22Rv1 (cell line): ENCODE measurements at regions not wholly inside any gene's neighbourhood (a gene's known extent, or its start where the extent isn't known, plus 50 kb on each side); places are given as distances from the start of the nearest gene placed in this dataset.

Experiments
- ZFX ChIP-seq: fragments of 450-650 bp; IDR thresholded peaks from 2 replicates; pipeline ENCODE4 v1.6.1; 2017; ENCODE audit warnings: antibody characterized with exemption, borderline replicate concordance
- TF ChIP-seq, protein P1 (sequence below): fragments of 450-650 bp; IDR thresholded peaks from 2 replicates; pipeline ENCODE4 v1.5.1; 2017; ENCODE audit warnings: mild to moderate bottlenecking

DNA sequence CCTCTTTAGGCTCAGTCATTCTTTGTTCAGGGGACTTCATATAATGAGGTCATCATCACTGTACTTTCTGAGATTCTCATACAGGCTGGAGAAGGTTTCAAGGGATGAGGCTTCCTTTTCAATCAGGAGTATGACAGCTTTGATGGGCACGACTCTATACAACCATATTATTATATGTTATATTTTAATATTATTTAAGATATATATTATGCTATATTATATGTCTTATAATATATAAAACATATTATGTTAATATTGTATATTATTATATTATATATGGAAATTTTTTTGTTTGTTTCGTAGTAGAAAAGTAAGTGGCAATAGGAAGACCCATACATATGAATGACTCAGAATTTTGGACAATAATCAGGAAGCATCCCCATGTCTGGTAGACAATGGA, 78.0 kb upstream of the GATA6 start:
- TF ChIP-seq, protein P1, sequence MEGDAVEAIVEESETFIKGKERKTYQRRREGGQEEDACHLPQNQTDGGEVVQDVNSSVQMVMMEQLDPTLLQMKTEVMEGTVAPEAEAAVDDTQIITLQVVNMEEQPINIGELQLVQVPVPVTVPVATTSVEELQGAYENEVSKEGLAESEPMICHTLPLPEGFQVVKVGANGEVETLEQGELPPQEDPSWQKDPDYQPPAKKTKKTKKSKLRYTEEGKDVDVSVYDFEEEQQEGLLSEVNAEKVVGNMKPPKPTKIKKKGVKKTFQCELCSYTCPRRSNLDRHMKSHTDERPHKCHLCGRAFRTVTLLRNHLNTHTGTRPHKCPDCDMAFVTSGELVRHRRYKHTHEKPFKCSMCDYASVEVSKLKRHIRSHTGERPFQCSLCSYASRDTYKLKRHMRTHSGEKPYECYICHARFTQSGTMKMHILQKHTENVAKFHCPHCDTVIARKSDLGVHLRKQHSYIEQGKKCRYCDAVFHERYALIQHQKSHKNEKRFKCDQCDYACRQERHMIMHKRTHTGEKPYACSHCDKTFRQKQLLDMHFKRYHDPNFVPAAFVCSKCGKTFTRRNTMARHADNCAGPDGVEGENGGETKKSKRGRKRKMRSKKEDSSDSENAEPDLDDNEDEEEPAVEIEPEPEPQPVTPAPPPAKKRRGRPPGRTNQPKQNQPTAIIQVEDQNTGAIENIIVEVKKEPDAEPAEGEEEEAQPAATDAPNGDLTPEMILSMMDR: no peak
- no peak for TF ChIP-seq ZFX
